Activated CD4-positive, CD25-positive, alpha-beta regulatory T cell treated with anti-CD3 and anti-CD28 coated beads, Interleukin-2, amount 50 U/mL, for 16 hours (primary cell): ENCODE measurements at regions not wholly inside any gene's neighbourhood (a gene's known extent, or its start where the extent isn't known, plus 50 kb on each side); places are given as distances from the start of the nearest gene placed in this dataset.
"Not testable (repeated sequence)": the region's sequence is repeated elsewhere in the genome, so short reads cannot be mapped to it uniquely, and the experiment has no call there.

ENCODE experiments used
- DNase-seq: peaks from one replicate; pipeline ENCODE4 v3.0.0-alpha.2; 2020; ENCODE audit warnings: low read depth, low spot score

- DNase-seq: no peak
Measured at GRCh38 chr5:41995193-41995592, 70.1 kb downstream of the FBXO4 start.

- no peak for DNase-seq
Measured at GRCh38 chr5:42001673-42002072, 76.6 kb downstream of the FBXO4 start.

GRCh38 chr5:42003852-42004251 is 78.8 kb downstream of the FBXO4 start:
- DNase-seq: not testable (repeated sequence)

GRCh38 chr5:42005561-42006153 is 80.6 kb downstream of the FBXO4 start:
- no peak for DNase-seq

GRCh38 chr5:42013561-42013960 is 88.5 kb downstream of the FBXO4 start:
- DNase-seq: no peak

GRCh38 chr5:42015254-42015653 is 90.2 kb downstream of the FBXO4 start:
- DNase-seq: no peak

- no peak for DNase-seq
Measured at GRCh38 chr5:42015681-42016080, 90.6 kb downstream of the FBXO4 start.

- DNase-seq: no peak
Measured at GRCh38 chr5:42020788-42021530, 95.9 kb downstream of the FBXO4 start.

- DNase-seq: no peak
Measured at GRCh38 chr5:42021923-42022322, 96.8 kb downstream of the FBXO4 start.

- DNase-seq: no peak
Measured at GRCh38 chr5:42022383-42022972, 97.4 kb downstream of the FBXO4 start.

GRCh38 chr5:42026446-42026845 is 101.4 kb downstream of the FBXO4 start:
- no peak for DNase-seq

- DNase-seq: no peak
Measured at GRCh38 chr5:42032137-42032536, 107.1 kb downstream of the FBXO4 start.

- DNase-seq: no peak
Measured at GRCh38 chr5:42035526-42035925, 110.4 kb downstream of the FBXO4 start.

GRCh38 chr5:42036379-42036778 is 111.3 kb downstream of the FBXO4 start:
- no peak for DNase-seq

- no peak for DNase-seq
Measured at GRCh38 chr5:42037379-42037932, 112.4 kb downstream of the FBXO4 start.

- no peak for DNase-seq
Measured at GRCh38 chr5:42043400-42043799, 118.3 kb downstream of the FBXO4 start.

GRCh38 chr5:42057254-42057690 is 132.2 kb downstream of the FBXO4 start:
- peak; percentile 15 for DNase-seq

GRCh38 chr5:42059291-42059690 is 134.2 kb downstream of the FBXO4 start:
- DNase-seq: no peak

GRCh38 chr5:42059778-42060464 is 134.8 kb downstream of the FBXO4 start:
- DNase-seq: no peak

- DNase-seq: no peak
Measured at GRCh38 chr5:42061121-42061520, 136.0 kb downstream of the FBXO4 start.

- DNase-seq: no peak
Measured at GRCh38 chr5:42064821-42065220, 139.7 kb downstream of the FBXO4 start.

GRCh38 chr5:42066131-42066530 is 141.1 kb downstream of the FBXO4 start:
- no peak for DNase-seq
